Ishikawa (cell line): ENCODE measurements at regions not wholly inside any gene's neighbourhood (a gene's known extent, or its start where the extent isn't known, plus 50 kb on each side); places are given as distances from the start of the nearest gene placed in this dataset.

Source experiments
- CEBPB ChIP-seq: IDR thresholded peaks from 2 replicates; pipeline ENCODE4 v1.6.1; 2012
- CREB1 ChIP-seq: IDR thresholded peaks from 2 replicates; pipeline ENCODE4 v1.6.1; 2012; ENCODE audit warnings: low read depth
- EGR1 ChIP-seq: IDR thresholded peaks from 2 replicates; pipeline ENCODE4 v1.6.1; 2012
- EP300 ChIP-seq: IDR thresholded peaks from 2 replicates; pipeline ENCODE4 v1.6.1; 2012; ENCODE audit warnings: borderline replicate concordance
- FOXM1 ChIP-seq: IDR thresholded peaks from 2 replicates; pipeline ENCODE4 v1.6.1; 2012; ENCODE audit warnings: low read depth, borderline replicate concordance
- NFIC ChIP-seq: IDR thresholded peaks from 2 replicates; pipeline ENCODE4 v1.6.1; 2012
- RAD21 ChIP-seq: IDR thresholded peaks from 2 replicates; pipeline ENCODE4 v1.6.1; 2012; ENCODE audit warnings: low read depth
- TAF1 ChIP-seq: IDR thresholded peaks from 2 replicates; pipeline ENCODE4 v1.6.1; 2012; ENCODE audit warnings: low read depth, mild to moderate bottlenecking
- TCF12 ChIP-seq: IDR thresholded peaks from 2 replicates; pipeline ENCODE4 v1.6.1; 2012; ENCODE audit warnings: low read depth
- TEAD4 ChIP-seq: IDR thresholded peaks from 2 replicates; pipeline ENCODE4 v1.6.1; 2012
- YY1 ChIP-seq: IDR thresholded peaks from 2 replicates; pipeline ENCODE4 v1.6.1; 2012; ENCODE audit warnings: low read depth
- ZBTB7A ChIP-seq: IDR thresholded peaks from 2 replicates; pipeline ENCODE4 v1.6.1; 2012; ENCODE audit warnings: low read depth
- TF ChIP-seq, protein P1 (sequence below): IDR thresholded peaks from 2 replicates; pipeline ENCODE4 v1.6.1; 2012
- TF ChIP-seq, protein P2 (sequence below): IDR thresholded peaks from 2 replicates; pipeline ENCODE4 v1.6.1; 2012; ENCODE audit warnings: low read depth, mild to moderate bottlenecking
- TF ChIP-seq, protein P3 (sequence below): IDR thresholded peaks from 2 replicates; pipeline ENCODE4 v1.6.1; 2012

DNA sequence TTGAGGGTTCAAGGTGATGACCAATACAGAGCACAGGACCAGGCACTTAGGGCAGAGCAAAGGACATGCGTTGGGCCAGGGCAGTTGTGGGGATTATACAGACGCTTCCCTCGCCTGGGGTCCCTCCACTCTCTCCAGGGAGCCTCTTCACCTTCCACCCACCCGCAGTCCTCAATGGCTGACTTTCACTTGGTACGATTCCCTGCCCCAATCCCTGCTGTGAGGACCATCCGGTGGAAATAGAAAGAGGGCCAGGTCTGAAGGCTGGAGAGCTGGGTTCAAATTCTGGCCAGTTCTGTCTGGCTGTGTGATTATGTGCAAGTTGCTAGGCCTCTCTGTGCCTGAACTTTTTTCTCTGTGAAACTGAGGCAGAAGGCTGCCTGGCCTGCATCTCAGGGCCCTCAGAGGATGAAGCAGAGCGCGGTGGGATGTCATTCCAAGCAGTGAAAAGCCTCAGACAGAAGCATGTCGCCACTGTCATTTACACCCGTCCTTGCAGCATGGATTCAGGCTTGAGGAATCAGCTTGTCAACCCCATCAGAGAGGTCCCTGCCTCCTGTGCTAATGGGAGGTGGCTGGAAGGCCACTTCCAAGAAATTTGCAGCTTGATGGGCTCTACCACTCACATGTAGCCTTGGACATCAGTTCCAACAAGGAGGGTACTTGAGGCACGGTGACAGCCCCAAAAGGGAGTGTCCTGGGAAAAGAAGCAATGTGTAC lies 206.6 kb upstream of the IER5L start:
- TF ChIP-seq RAD21 (no peak), TCF12 (no peak), TEAD4 (no peak), ZBTB7A (no peak), YY1 (no peak), TAF1 (no peak), FOXM1 (no peak), CEBPB (no peak)
- TF ChIP-seq, protein P1, sequence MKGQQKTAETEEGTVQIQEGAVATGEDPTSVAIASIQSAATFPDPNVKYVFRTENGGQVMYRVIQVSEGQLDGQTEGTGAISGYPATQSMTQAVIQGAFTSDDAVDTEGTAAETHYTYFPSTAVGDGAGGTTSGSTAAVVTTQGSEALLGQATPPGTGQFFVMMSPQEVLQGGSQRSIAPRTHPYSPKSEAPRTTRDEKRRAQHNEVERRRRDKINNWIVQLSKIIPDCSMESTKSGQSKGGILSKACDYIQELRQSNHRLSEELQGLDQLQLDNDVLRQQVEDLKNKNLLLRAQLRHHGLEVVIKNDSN = no peak
- TF ChIP-seq, protein P2, sequence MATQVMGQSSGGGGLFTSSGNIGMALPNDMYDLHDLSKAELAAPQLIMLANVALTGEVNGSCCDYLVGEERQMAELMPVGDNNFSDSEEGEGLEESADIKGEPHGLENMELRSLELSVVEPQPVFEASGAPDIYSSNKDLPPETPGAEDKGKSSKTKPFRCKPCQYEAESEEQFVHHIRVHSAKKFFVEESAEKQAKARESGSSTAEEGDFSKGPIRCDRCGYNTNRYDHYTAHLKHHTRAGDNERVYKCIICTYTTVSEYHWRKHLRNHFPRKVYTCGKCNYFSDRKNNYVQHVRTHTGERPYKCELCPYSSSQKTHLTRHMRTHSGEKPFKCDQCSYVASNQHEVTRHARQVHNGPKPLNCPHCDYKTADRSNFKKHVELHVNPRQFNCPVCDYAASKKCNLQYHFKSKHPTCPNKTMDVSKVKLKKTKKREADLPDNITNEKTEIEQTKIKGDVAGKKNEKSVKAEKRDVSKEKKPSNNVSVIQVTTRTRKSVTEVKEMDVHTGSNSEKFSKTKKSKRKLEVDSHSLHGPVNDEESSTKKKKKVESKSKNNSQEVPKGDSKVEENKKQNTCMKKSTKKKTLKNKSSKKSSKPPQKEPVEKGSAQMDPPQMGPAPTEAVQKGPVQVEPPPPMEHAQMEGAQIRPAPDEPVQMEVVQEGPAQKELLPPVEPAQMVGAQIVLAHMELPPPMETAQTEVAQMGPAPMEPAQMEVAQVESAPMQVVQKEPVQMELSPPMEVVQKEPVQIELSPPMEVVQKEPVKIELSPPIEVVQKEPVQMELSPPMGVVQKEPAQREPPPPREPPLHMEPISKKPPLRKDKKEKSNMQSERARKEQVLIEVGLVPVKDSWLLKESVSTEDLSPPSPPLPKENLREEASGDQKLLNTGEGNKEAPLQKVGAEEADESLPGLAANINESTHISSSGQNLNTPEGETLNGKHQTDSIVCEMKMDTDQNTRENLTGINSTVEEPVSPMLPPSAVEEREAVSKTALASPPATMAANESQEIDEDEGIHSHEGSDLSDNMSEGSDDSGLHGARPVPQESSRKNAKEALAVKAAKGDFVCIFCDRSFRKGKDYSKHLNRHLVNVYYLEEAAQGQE = no peak

DNA sequence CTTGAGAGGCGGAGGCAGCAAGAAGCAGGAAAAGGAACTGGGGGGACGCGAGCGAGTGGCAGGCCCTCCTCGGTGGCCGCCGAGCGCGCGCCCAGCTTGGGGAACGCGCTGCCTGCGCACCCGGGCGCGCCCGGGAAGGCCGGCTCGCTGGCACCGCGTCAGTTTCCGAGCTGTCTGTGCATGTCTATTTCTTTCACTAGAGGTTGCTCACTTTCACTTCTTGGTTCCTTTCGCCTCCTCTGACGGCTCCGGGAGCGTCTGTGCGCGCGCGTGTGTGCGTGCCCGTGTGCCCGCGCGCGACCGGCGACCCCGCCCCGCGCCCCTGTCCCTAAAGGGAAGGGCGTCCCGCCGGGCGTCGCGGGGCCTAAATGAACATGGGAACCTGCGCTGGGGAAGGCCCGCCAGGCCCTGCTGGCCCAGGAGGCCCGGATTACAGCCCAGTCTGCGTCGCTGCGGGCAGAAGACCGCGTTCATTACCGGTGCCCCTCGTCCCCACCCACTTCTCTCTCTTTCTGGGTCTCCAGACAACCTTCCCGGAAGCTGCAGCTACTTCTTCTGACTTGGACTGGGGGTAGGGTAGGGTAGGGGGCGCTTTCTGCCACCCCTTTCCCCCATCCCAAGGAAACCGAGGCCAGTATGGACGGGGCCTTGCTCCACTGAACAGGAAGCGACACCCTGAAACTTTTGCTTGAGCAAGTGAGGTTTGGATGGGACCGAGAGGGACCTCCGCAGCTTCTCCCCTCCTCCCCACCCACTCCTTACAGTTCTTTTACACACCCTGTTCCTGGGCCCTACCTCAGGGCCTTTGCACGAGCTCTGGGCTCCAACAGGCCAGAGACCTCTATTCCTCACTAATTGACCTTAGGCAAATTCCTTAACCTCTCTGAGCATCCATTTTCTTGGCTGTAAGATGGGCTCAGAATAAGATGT lies 205.8 kb upstream of the IER5L start:
- peak; percentile 31; the same call in 1 of the 2 replicates for TF ChIP-seq RAD21
- no peak for TF ChIP-seq EGR1
- no peak for TF ChIP-seq CREB1
- TF ChIP-seq, protein P3, sequence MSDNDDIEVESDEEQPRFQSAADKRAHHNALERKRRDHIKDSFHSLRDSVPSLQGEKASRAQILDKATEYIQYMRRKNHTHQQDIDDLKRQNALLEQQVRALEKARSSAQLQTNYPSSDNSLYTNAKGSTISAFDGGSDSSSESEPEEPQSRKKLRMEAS = peak; percentile 21; the same call in 1 of the 2 replicates

DNA sequence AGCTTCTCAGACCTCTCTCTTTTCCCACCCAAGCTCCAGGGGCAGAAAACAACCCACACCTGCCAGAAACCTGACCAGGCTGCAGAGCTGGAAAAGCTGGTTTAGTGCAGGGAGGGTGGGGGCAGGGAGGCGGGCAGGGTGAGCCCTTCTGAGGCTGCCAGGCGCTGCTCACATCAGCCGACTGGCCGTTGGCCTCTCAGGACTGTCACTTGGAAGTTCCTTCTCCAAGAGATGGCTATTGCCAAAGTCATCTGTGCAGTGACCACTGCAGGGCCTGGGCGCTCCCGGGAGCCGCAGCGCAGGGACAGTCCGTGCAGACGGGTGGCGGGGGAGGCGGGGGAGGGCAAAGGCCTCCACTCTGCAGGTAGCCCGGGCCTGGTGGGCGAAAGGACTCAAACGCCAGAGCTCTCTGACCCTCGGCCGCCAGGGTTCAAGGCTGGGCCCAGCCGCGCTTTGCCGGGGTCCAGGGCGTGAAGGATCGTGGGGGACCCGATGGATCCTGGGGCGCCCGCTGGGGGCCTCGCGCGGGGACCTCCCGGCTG lies 205.0 kb upstream of the IER5L start:
- peak; percentile 91 for TF ChIP-seq NFIC
- peak; percentile 60 for TF ChIP-seq TEAD4
- TF ChIP-seq, protein P1 = 0 out of 2 replicates have a peak, but pooled peaks have one; percentile 18
- peak; percentile 42; the same call in 1 of the 2 replicates for TF ChIP-seq CEBPB
- TF ChIP-seq, protein P2 = no peak
- peak; percentile 87 for TF ChIP-seq EP300
- TF ChIP-seq FOXM1 = peak; percentile 77
- TF ChIP-seq TCF12 = peak; percentile 96
- TF ChIP-seq CREB1 = 0 out of 2 replicates have a peak, but pooled peaks have one; percentile 25
- peak; percentile 74; the same call in 1 of the 2 replicates for TF ChIP-seq YY1
- TF ChIP-seq, protein P3 = peak; percentile 81
- TF ChIP-seq TAF1 = peak; percentile 66
- peak; percentile 42; the same call in 1 of the 2 replicates for TF ChIP-seq ZBTB7A
- TF ChIP-seq EGR1 = no peak
- TF ChIP-seq RAD21 = peak; percentile 44; the same call in 1 of the 2 replicates

DNA sequence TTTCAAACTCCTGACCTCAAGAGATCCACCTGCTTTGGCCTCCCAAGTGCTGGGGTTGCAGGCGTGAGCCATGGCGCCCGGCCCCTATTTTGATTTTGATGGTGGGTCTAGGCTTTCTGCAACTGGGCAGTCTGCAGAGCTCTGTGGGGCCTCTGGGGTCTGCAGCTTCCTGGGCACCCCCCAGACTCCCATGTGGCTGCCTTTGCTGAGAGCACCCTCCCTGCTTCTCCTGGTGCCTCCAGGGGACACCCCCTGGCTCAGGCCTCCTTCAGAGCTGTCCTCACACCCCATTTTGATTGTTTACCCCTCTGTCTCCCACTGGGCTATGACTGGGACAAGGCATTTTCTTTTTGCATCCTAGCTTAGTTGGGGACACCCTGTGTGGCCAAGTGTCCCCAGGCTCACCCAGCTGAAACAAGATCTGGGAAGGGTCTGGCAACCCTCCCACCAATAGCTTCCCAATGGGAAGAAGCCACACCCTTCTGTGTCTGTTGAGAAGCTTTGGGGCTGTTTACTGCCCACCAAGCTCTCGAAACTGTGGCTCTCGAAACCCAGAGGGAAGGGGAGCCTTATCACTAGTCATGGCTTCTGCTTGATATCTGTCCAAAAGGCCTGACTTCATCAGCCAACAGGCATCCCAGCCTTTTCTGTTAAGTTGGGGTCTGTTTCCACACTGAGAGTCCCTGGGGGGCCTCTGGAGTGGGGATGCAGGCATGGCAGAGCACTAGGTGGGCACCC lies 204.4 kb upstream of the IER5L start:
- TF ChIP-seq CREB1 (no peak), NFIC (no peak), FOXM1 (no peak), TAF1 (no peak), YY1 (no peak), EP300 (no peak), ZBTB7A (no peak)
- TF ChIP-seq, protein P3 = no peak
- TF ChIP-seq, protein P1 = no peak
- TF ChIP-seq, protein P2 = no peak
